ENCODE measurements at regions not wholly inside any gene's neighbourhood (a gene's known extent, or its start where the extent isn't known, plus 50 kb on each side); places are given as distances from the start of the nearest gene placed in this dataset.
"Not testable (repeated sequence)": the region's sequence is repeated elsewhere in the genome, so short reads cannot be mapped to it uniquely, and the experiment has no call there.

- not testable (repeated sequence) for H3K4me1 ChIP-seq (replicated peaks); H3K4me3 ChIP-seq; DNase-seq (ENCODE audit: low read depth in 1 of 2, low spot score in 2 of 2); H3K27ac ChIP-seq; H3K27me3 ChIP-seq (replicated peaks); H3K36me3 ChIP-seq; H3K9me3 ChIP-seq (replicated peaks)
Measured at GRCh38 chrX:132302687-132303086, 83.4 kb upstream of the RAP2C start.

- no peak for DNase-seq (ENCODE audit: low read depth in 1 of 2, low spot score in 2 of 2)
- Histone ChIP-seq H3K4me3 (no peak overlapping the region), H3K27ac (no peak overlapping the region), H3K27me3 (replicated peaks) (no peaks in the 10 kb centered on the region), H3K36me3 (no peaks in the 10 kb centered on the region), H3K4me1 (replicated peaks) (no peaks in the 10 kb centered on the region), H3K9me3 (replicated peaks) (no peaks in the 10 kb centered on the region)
Measured at GRCh38 chrX:132294776-132295495, 75.7 kb upstream of the RAP2C start.

GRCh38 chrX:132294192-132294591, 74.9 kb upstream of the RAP2C start:
- Histone ChIP-seq H3K4me3 (no peak overlapping the region), H3K4me1 (replicated peaks) (no peaks in the 10 kb centered on the region), H3K36me3 (no peaks in the 10 kb centered on the region), H3K9me3 (replicated peaks) (no peaks in the 10 kb centered on the region), H3K27ac (no peak overlapping the region), H3K27me3 (replicated peaks) (no peaks in the 10 kb centered on the region)
- no peak for DNase-seq (ENCODE audit: low read depth in 1 of 2, low spot score in 2 of 2)

GRCh38 chrX:132292793-132293192, 73.5 kb upstream of the RAP2C start:
- Histone ChIP-seq H3K4me1 (replicated peaks) (no peaks in the 10 kb centered on the region), H3K27me3 (replicated peaks) (no peaks in the 10 kb centered on the region), H3K9me3 (replicated peaks) (no peaks in the 10 kb centered on the region), H3K27ac (no peak overlapping the region), H3K4me3 (no peak overlapping the region), H3K36me3 (no peaks in the 10 kb centered on the region)
- peak in 1 of 2 experiments; percentile 14 for DNase-seq (ENCODE audit: low read depth in 1 of 2, low spot score in 2 of 2)

- Histone ChIP-seq H3K36me3 (no peaks in the 10 kb centered on the region), H3K27me3 (replicated peaks) (no peaks in the 10 kb centered on the region), H3K27ac (no peak overlapping the region), H3K4me1 (replicated peaks) (no peaks in the 10 kb centered on the region), H3K4me3 (no peak overlapping the region), H3K9me3 (replicated peaks) (no peaks in the 10 kb centered on the region)
- no peak for DNase-seq (ENCODE audit: low read depth in 1 of 2, low spot score in 2 of 2)
Measured at GRCh38 chrX:132277953-132278614, 58.8 kb upstream of the RAP2C start.

- no peak for DNase-seq (ENCODE audit: low read depth in 1 of 2, low spot score in 2 of 2)
- Histone ChIP-seq H3K36me3 (no peaks in the 10 kb centered on the region), H3K4me1 (replicated peaks) (no peaks in the 10 kb centered on the region), H3K27me3 (replicated peaks) (no peaks in the 10 kb centered on the region), H3K9me3 (replicated peaks) (no peaks in the 10 kb centered on the region), H3K27ac (no peak overlapping the region), H3K4me3 (no peak overlapping the region)
Measured at GRCh38 chrX:132272826-132273225, 53.6 kb upstream of the RAP2C start.

GRCh38 chrX:132271311-132271778, 52.1 kb upstream of the RAP2C start:
- Histone ChIP-seq H3K4me3 (no peak overlapping the region), H3K9me3 (replicated peaks) (no peaks in the 10 kb centered on the region), H3K36me3 (no peaks in the 10 kb centered on the region), H3K4me1 (replicated peaks) (no peaks in the 10 kb centered on the region), H3K27me3 (replicated peaks) (no peaks in the 10 kb centered on the region), H3K27ac (no peak overlapping the region)
- no peak for DNase-seq (ENCODE audit: low read depth in 1 of 2, low spot score in 2 of 2)

- H3K4me1 ChIP-seq (replicated peaks): no peaks in the 10 kb centered on the region
- no peaks in the 10 kb centered on the region for H3K36me3 ChIP-seq
- no peak overlapping the region for H3K27ac ChIP-seq
- H3K9me3 ChIP-seq (replicated peaks): no peaks in the 10 kb centered on the region
- H3K4me3 ChIP-seq: no peak overlapping the region
- H3K27me3 ChIP-seq (replicated peaks): no peaks in the 10 kb centered on the region
- DNase-seq (ENCODE audit: low read depth in 1 of 2, low spot score in 2 of 2): no peak
Measured at GRCh38 chrX:132270699-132271098, 51.5 kb upstream of the RAP2C start.

- Histone ChIP-seq H3K27me3 (replicated peaks) (no peaks in the 10 kb centered on the region), H3K4me1 (replicated peaks) (no peaks in the 10 kb centered on the region), H3K9me3 (replicated peaks) (no peaks in the 10 kb centered on the region), H3K36me3 (no peaks in the 10 kb centered on the region), H3K4me3 (no peak overlapping the region), H3K27ac (no peak overlapping the region)
- no peak for DNase-seq (ENCODE audit: low read depth in 1 of 2, low spot score in 2 of 2)
Measured at GRCh38 chrX:132270021-132270420, 50.8 kb upstream of the RAP2C start.
